OCI-LY3 (cell line): ENCODE measurements at regions not wholly inside any gene's neighbourhood (a gene's known extent, or its start where the extent isn't known, plus 50 kb on each side); places are given as distances from the start of the nearest gene placed in this dataset.

ENCODE experiments used
- H2AFZ ChIP-seq: fragments of 200-600, 300-600 bp; shearing (Covaris generic); 2 replicates; pipeline ENCODE4 v1.6.0; 2014; ENCODE audit warnings: antibody characterized with exemption, low read depth, low read length
- H3K27ac ChIP-seq: fragments of 200-600, 300-600 bp; sonication (generic); 2 replicates; pipeline ENCODE4 v1.5.1; 2014; ENCODE audit warnings: mild to moderate bottlenecking, low read length, moderate library complexity, mixed read lengths
- H3K27me3 ChIP-seq: fragments of 200-600, 300-600 bp; sonication (generic); 2 replicates; pipeline ENCODE4 v1.6.1; 2014; ENCODE audit warnings: low read depth, low read length, mixed read lengths
- H3K36me3 ChIP-seq: fragments of 200-600, 300-600 bp; sonication (generic); replicated peaks from 2 replicates; pipeline ENCODE3; 2014; ENCODE audit warnings: low read depth, low read length, mixed read lengths
- H3K4me1 ChIP-seq: fragments of 300-600, 200-600 bp; sonication (generic); 2 replicates; pipeline ENCODE4 v1.6.1; 2014; ENCODE audit warnings: low read length, mixed read lengths
- H3K4me2 ChIP-seq: fragments of 200-600, 300-600 bp; sonication (generic); 2 replicates; pipeline ENCODE4 v1.6.1; 2014; ENCODE audit warnings: low read length, mixed read lengths
- H3K4me3 ChIP-seq: fragments of 300-600, 200-600 bp; sonication (generic); 2 replicates; pipeline ENCODE4 v1.5.1; 2014; ENCODE audit warnings: antibody characterized with exemption, mild to moderate bottlenecking, low read length, moderate library complexity
- H3K79me2 ChIP-seq: fragments of 300-600, 200-600 bp; shearing (Covaris generic); 2 replicates; pipeline ENCODE4 v1.6.1; 2014; ENCODE audit warnings: mild to moderate bottlenecking, low read length, mixed read lengths
- H3K9ac ChIP-seq: fragments of 300-600, 200-600 bp; shearing (Covaris generic); 2 replicates; pipeline ENCODE4 v1.6.0; 2014; ENCODE audit warnings: mild to moderate bottlenecking, low read length, moderate library complexity
- H3K9me3 ChIP-seq: fragments of 200-600, 300-600 bp; shearing (Covaris generic); 2 replicates; pipeline ENCODE4 v1.6.1; 2014; ENCODE audit warnings: low read length, mixed read lengths; ENCODE audit not compliant: insufficient read depth
- H4K20me1 ChIP-seq: fragments of 200-600, 300-600 bp; sonication (generic); 2 replicates; pipeline ENCODE4 v1.6.1; 2016; ENCODE audit warnings: low read length, mixed read lengths; ENCODE audit not compliant: insufficient read depth
- CTCF ChIP-seq: fragments of 200-600, 300-600 bp; sonication (generic); IDR thresholded peaks from 2 replicates; pipeline ENCODE4 v1.5.1; 2014; ENCODE audit warnings: antibody characterized with exemption, low read length, low read depth
- EZH2phosphoT487 ChIP-seq: fragments of 200-600 bp; shearing (Covaris generic); IDR thresholded peaks from 2 replicates; pipeline ENCODE4 v1.6.1; 2018; ENCODE audit warnings: antibody characterized with exemption, mixed run types, low read depth

- no peak overlapping the region for H3K4me2 ChIP-seq
- H3K9ac ChIP-seq, result no peak overlapping the region
- H3K9me3 ChIP-seq, result no peaks in the 10 kb centered on the region
- TF ChIP-seq EZH2phosphoT487 (no peak), CTCF (no peak)
- no peaks in the 10 kb centered on the region for H3K4me1 ChIP-seq
- H4K20me1 ChIP-seq, result no peaks in the 10 kb centered on the region
- no peak overlapping the region for H2AFZ ChIP-seq
- H3K27me3 ChIP-seq, result no peaks in the 10 kb centered on the region
- H3K27ac ChIP-seq, result no peak overlapping the region
- no peaks in the 10 kb centered on the region for H3K79me2 ChIP-seq
- H3K36me3 ChIP-seq, result no peaks in the 10 kb centered on the region
- no peak overlapping the region for H3K4me3 ChIP-seq
These were observed 514.6 kb upstream of the ZEB2 start for GRCh38 chr2:145034511-145034910.

- Histone ChIP-seq H3K4me1 (no peaks in the 10 kb centered on the region), H3K36me3 (no peaks in the 10 kb centered on the region), H3K4me3 (no peak overlapping the region), H2AFZ (no peak overlapping the region), H3K27me3 (no peaks in the 10 kb centered on the region), H3K4me2 (no peak overlapping the region), H3K9me3 (no peaks in the 10 kb centered on the region), H3K9ac (no peak overlapping the region), H3K79me2 (no peaks in the 10 kb centered on the region), H3K27ac (no peak overlapping the region), H4K20me1 (no peaks in the 10 kb centered on the region)
- TF ChIP-seq CTCF, result no peak
- no peak for TF ChIP-seq EZH2phosphoT487
These were observed 513.5 kb upstream of the ZEB2 start for GRCh38 chr2:145033438-145033837.

- TF ChIP-seq CTCF, result no peak
- TF ChIP-seq EZH2phosphoT487, result no peak
- Histone ChIP-seq H3K27me3 (no peaks in the 10 kb centered on the region), H3K9me3 (no peaks in the 10 kb centered on the region), H3K9ac (no peak overlapping the region), H3K4me1 (no peaks in the 10 kb centered on the region), H3K4me2 (no peak overlapping the region), H3K27ac (no peak overlapping the region), H3K79me2 (no peaks in the 10 kb centered on the region), H4K20me1 (no peaks in the 10 kb centered on the region), H3K4me3 (no peak overlapping the region), H3K36me3 (no peaks in the 10 kb centered on the region), H2AFZ (no peak overlapping the region)
These were observed 512.9 kb upstream of the ZEB2 start for GRCh38 chr2:145032791-145033190.

GRCh38 chr2:145029873-145030272, 510.0 kb upstream of the ZEB2 start:
- no peaks in the 10 kb centered on the region for H3K4me1 ChIP-seq

More at GRCh38 chr2:145029873-145030272, 510.0 kb upstream of the ZEB2 start:
- TF ChIP-seq CTCF (no peak), EZH2phosphoT487 (no peak)
- Histone ChIP-seq H3K27ac (no peak overlapping the region), H4K20me1 (no peaks in the 10 kb centered on the region), H3K79me2 (no peaks in the 10 kb centered on the region), H3K9ac (no peak overlapping the region), H3K4me3 (no peak overlapping the region), H3K9me3 (no peaks in the 10 kb centered on the region), H2AFZ (no peak overlapping the region), H3K27me3 (no peaks in the 10 kb centered on the region), H3K36me3 (no peaks in the 10 kb centered on the region), H3K4me2 (no peak overlapping the region)
